ENCODE measurements at regions not wholly inside any gene's neighbourhood (a gene's known extent, or its start where the extent isn't known, plus 50 kb on each side); places are given as distances from the start of the nearest gene placed in this dataset.

DNA sequence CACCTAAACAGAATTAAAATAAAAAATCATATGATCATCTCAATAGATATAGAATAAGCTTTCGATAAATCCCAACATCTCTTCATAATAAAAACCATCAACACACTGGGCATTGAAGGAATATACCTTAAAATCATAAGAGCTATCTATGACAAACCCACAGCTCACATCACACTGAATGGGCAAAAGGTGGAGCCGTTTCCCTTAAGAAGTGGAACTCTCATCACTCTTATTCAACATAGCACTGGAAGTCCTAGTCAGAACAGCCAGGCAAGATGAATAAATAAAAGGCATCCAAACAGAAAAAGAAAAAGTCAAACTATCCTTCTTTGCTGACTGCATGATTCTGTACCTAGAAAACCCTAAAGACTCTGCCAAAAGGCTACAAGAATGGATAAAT is 510.3 kb downstream of the ZNF804A start:
- H3K4me1 ChIP-seq (replicated peaks in 1 of 2; ENCODE audit: control insufficient read depth in 2 of 2, insufficient read depth in 2 of 2, low read length in 2 of 2): no peaks in the 10 kb centered on the region
- CTCF ChIA-PET (ENCODE audit: low intra/inter-chr PET ratio): no interaction called here
- intact Hi-C loops (cut with micrococcal nuclease): no loop called here
- no TSS peak for BruUV-seq (replicated peaks)
- no peaks in the 10 kb centered on the region for H3K27me3 ChIP-seq (ENCODE audit: control insufficient read depth in 2 of 2, insufficient read depth in 2 of 2, low read length in 2 of 2)
- no peak overlapping the region for H3K4me3 ChIP-seq
- no peaks in the 10 kb centered on the region for H3K79me2 ChIP-seq (ENCODE audit: control insufficient read depth, insufficient read depth, low read length)
- DNase-seq (ENCODE audit: extremely low read depth in 1 of 4, low spot score in 3 of 4) (no peak), FAIRE-seq (no peak), ATAC-seq (no peak)
- POLR2A ChIA-PET: no interaction called here
- no peak overlapping the region for H3K9ac ChIP-seq (ENCODE audit: insufficient read depth in 1 of 2, low read depth in 2 of 2, low read length in 2 of 2)
- H3K27ac ChIP-seq (ENCODE audit: extremely low read depth, low read depth, low read length): no peak overlapping the region
- 0% methylated on average over 2 of the region's 2 CpGs for whole genome bisulfite sequencing (ENCODE audit: insufficient coverage, low coverage, missing lambda C conversion rate)
- no peak for TF ChIP-seq ZNF668 (CRISPR knock-in tag; IDR thresholded peaks at IDR 0.05)
- no peak for TF ChIP-seq SAFB2 (IDR thresholded peaks at IDR 0.05; ENCODE audit: borderline replicate concordance, low read depth, low read length, severe bottlenecking)
- TF ChIP-seq ZC3H11A (IDR thresholded peaks at IDR 0.05; ENCODE audit: low read depth, low read length): no peak
- TF ChIP-seq, protein P1, sequence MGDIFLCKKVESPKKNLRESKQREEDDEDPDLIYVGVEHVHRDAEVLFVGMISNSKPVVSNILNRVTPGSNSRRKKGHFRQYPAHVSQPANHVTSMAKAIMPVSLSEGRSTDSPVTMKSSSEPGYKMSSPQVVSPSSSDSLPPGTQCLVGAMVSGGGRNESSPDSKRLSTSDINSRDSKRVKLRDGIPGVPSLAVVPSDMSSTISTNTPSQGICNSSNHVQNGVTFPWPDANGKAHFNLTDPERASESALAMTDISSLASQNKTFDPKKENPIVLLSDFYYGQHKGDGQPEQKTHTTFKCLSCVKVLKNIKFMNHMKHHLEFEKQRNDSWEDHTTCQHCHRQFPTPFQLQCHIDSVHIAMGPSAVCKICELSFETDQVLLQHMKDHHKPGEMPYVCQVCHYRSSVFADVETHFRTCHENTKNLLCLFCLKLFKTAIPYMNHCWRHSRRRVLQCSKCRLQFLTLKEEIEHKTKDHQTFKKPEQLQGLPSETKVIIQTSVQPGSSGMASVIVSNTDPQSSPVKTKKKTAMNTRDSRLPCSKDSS (IDR thresholded peaks at IDR 0.05; ENCODE audit: low read depth, partially characterized antibody): no peak
- H3K36me3 ChIP-seq (ENCODE audit: control insufficient read depth, insufficient read depth, low read length): no peaks in the 10 kb centered on the region
- no peak overlapping the region for H3K4me2 ChIP-seq (ENCODE audit: insufficient read depth, low read length)
- no peaks in the 10 kb centered on the region for H3K9me1 ChIP-seq (ENCODE audit: control insufficient read depth, insufficient read depth, low read length)
- H4K20me1 ChIP-seq (replicated peaks; ENCODE audit: control insufficient read depth, insufficient read depth, low read length): no peaks in the 10 kb centered on the region
- 0 out of 2 replicates have a peak, but pooled peaks cover 2% of the 10 kb centered on the region for H3K9me3 ChIP-seq (replicated peaks; ENCODE audit: control insufficient read depth, insufficient read depth, low read depth, low read length)
- in situ Hi-C loops (cut with MboI): no loop called here
- H2AFZ ChIP-seq (ENCODE audit: low read depth, low read length): no peak overlapping the region

DNA sequence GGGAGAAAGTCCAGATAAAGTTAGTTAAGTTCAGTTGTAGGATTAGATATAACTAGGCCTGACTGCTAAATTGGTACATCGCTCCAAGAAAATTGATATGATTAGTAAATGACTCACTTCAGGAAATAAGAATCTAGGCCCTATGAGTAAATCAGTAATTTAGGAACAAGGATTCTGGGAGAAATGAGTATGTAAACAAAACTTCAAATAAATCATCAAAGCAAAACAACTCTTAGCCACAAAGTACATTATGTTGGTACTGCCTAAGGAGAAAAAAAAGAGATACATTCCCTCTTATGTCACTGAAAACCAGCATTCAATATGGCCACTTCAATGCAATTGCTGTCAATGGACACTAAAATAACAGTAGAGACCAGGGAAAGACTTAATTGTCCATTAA is 529.1 kb downstream of the ZNF804A start:
- 7% methylated on average over 1 of the region's 1 CpG for WGBS (ENCODE audit: insufficient coverage, low coverage, missing lambda C conversion rate)
- TF ChIP-seq SAP30 (IDR thresholded peaks at IDR 0.05; ENCODE audit: borderline replicate concordance, insufficient read depth, low read depth, low read length, poor library complexity, severe bottlenecking) (no peak), KLF10 (CRISPR knock-in tag; IDR thresholded peaks at IDR 0.05) (no peak), RBBP5 (IDR thresholded peaks at IDR 0.05; ENCODE audit: borderline replicate concordance, insufficient read depth, low read length, poor library complexity, severe bottlenecking) (no peak), PRMT5 (CRISPR knock-in tag; IDR thresholded peaks at IDR 0.05) (no peak), ZNF121 (CRISPR knock-in tag; conservative IDR thresholded peaks at IDR 0.05) (no peak)
- TF ChIP-seq, protein P2, sequence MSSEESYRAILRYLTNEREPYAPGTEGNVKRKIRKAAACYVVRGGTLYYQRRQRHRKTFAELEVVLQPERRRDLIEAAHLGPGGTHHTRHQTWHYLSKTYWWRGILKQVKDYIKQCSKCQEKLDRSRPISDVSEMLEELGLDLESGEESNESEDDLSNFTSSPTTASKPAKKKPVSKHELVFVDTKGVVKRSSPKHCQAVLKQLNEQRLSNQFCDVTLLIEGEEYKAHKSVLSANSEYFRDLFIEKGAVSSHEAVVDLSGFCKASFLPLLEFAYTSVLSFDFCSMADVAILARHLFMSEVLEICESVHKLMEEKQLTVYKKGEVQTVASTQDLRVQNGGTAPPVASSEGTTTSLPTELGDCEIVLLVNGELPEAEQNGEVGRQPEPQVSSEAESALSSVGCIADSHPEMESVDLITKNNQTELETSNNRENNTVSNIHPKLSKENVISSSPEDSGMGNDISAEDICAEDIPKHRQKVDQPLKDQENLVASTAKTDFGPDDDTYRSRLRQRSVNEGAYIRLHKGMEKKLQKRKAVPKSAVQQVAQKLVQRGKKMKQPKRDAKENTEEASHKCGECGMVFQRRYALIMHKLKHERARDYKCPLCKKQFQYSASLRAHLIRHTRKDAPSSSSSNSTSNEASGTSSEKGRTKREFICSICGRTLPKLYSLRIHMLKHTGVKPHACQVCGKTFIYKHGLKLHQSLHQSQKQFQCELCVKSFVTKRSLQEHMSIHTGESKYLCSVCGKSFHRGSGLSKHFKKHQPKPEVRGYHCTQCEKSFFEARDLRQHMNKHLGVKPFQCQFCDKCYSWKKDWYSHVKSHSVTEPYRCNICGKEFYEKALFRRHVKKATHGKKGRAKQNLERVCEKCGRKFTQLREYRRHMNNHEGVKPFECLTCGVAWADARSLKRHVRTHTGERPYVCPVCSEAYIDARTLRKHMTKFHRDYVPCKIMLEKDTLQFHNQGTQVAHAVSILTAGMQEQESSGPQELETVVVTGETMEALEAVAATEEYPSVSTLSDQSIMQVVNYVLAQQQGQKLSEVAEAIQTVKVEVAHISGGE (CRISPR knock-in tag; IDR thresholded peaks at IDR 0.05): no peak

More for the DNA sequence above, 529.1 kb downstream of the ZNF804A start:
- in situ Hi-C loops (cut with MboI) (no loop called here), intact Hi-C loops (cut with micrococcal nuclease) (no loop called here)
- Histone ChIP-seq H3K9me1 (ENCODE audit: control insufficient read depth, insufficient read depth, low read length) (no peaks in the 10 kb centered on the region), H3K4me3 (no peak overlapping the region), H2AFZ (ENCODE audit: low read depth, low read length) (no peak overlapping the region), H3K9ac (ENCODE audit: insufficient read depth in 1 of 2, low read depth in 2 of 2, low read length in 2 of 2) (no peak overlapping the region), H3K9me3 (replicated peaks; ENCODE audit: control insufficient read depth, insufficient read depth, low read depth, low read length) (no peaks in the 10 kb centered on the region), H3K4me1 (replicated peaks in 1 of 2; ENCODE audit: control insufficient read depth in 2 of 2, insufficient read depth in 2 of 2, low read length in 2 of 2) (no peaks in the 10 kb centered on the region), H3K79me2 (ENCODE audit: control insufficient read depth, insufficient read depth, low read length) (no peaks in the 10 kb centered on the region), H4K20me1 (replicated peaks; ENCODE audit: control insufficient read depth, insufficient read depth, low read length) (no peaks in the 10 kb centered on the region), H3K36me3 (ENCODE audit: control insufficient read depth, insufficient read depth, low read length) (no peaks in the 10 kb centered on the region), H3K4me2 (ENCODE audit: insufficient read depth, low read length) (no peak overlapping the region), H3K27ac (ENCODE audit: extremely low read depth, low read depth, low read length) (no peak overlapping the region), H3K27me3 (ENCODE audit: control insufficient read depth in 2 of 2, insufficient read depth in 2 of 2, low read length in 2 of 2) (no peaks in the 10 kb centered on the region)
- CTCF ChIA-PET (ENCODE audit: low intra/inter-chr PET ratio): no interaction called here
- ATAC-seq (no peak), DNase-seq (ENCODE audit: extremely low read depth in 1 of 4, low spot score in 3 of 4) (no peak), FAIRE-seq (no peak)
- POLR2A ChIA-PET: no interaction called here
- BruUV-seq (replicated peaks): no TSS peak
